Ovary (tissue), 7 donors: ENCODE measurements at regions not wholly inside any gene's neighbourhood (a gene's known extent, or its start where the extent isn't known, plus 50 kb on each side); places are given as distances from the start of the nearest gene placed in this dataset.

Experiments
- DNase-seq, 5 donors: peaks; one replicate each; pipeline ENCODE4 v3.0.0-alpha.2; 2019 to 2020
- H3K27ac ChIP-seq, 2 donors: fragments of 200-600 bp; one replicate each; pipeline versions ENCODE4 v1.5.1 to v1.8.0; 2019 to 2022
- H3K27me3 ChIP-seq: fragments of 200-600 bp; one replicate; pipeline ENCODE4 v1.8.0; 2022
- H3K36me3 ChIP-seq: fragments of 200-600 bp; sonication (generic); one replicate; pipeline ENCODE4 v1.5.1; 2019
- H3K4me1 ChIP-seq: one replicate; pipeline ENCODE4 v1.8.1; 2013; ENCODE audit warnings: mild to moderate bottlenecking, moderate library complexity; ENCODE audit not compliant: insufficient read depth
- H3K4me3 ChIP-seq: fragments of 200-600 bp; sonication (generic); one replicate; pipeline ENCODE4 v1.5.1; 2017
- H3K9me3 ChIP-seq, 2 donors: fragments of 200-600 bp in 1 of 2; sonication (generic) in 1 of 2; one replicate each; pipeline versions ENCODE4 v1.5.1 to v1.8.1; 2013 to 2019; ENCODE audit warnings: mild to moderate bottlenecking in 1 of 2, moderate library complexity in 1 of 2
- CTCF ChIP-seq, 3 donors: fragments of 450-650 bp in 2 of 3; fragments of 200-600 bp in 1 of 3; IDR thresholded peaks; one replicate each; pipeline versions ENCODE4 v1.5.1 to v1.8.0; 2016 to 2022; ENCODE audit warnings: antibody characterized with exemption in 3 of 3, mild to moderate bottlenecking in 1 of 3
- EP300 ChIP-seq: sonication (generic); formaldehyde crosslinking; IDR thresholded peaks from one replicate; pipeline ENCODE4 v1.6.1; 2017; ENCODE audit warnings: antibody characterized with exemption
- POLR2A ChIP-seq: fragments of 450-650 bp; IDR thresholded peaks from one replicate; pipeline ENCODE4 v1.6.1; 2017; ENCODE audit warnings: antibody characterized with exemption, mild to moderate bottlenecking, moderate library complexity
- WGBS, 3 donors: extraction: QIAGEN DNeasy Blood & Tissue Kit in 1 of 3; methylation state at CpG; one replicate each; pipeline versions ENCODE4 v1.1.5 to v1.1.7; 2013 to 2017; 5-methylcytosine and 5-hydroxymethylcytosine counted together
- intact Hi-C, 4 donors: fragments of 100-400 bp; cut with DNase I; formaldehyde crosslinking; loops; one replicate each; pipeline versions ENCODE4 v1.11.0 to v1.15.1; 2022 to 2023
- donor health status: DM: no; HTN: no; CAD: no; lungs with moderate emphysema.
- donor health status: DM: no; HTN: no; CAD: no.
- donor health status: Bipolar disorder and iron deficiency.
- donor health status: DM: no; HTN: no; CAD: no.
- donor health status: DM: yes; HTN: yes; CAD: no.

DNA sequence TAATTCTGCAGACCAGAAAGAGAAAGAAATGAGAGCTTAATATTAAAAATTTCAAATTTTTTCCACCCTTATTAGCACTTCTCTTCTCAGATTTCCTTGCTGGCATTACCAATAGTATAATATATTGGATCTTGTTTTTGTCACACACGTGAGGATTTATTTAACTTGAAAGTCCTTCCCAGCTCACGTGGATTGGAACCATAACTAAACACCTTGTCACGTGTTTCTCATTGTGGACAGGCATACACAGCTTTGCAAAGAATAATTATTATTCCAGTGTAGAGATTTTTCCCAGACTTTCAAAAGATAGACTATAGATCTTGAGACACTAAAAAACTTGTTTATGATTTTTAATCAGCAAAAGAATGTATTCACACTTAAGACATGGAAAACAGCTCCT, 123.8 kb upstream of the LPAR1 start:
- WGBS, 3 donors = 56 to 80% (median 77%) methylated on average over 3 of the region's 3 CpGs
- TF ChIP-seq CTCF (IDR thresholded peaks at IDR 0.05) = no peak
- TF ChIP-seq POLR2A = no peak
- no peak for TF ChIP-seq EP300
- Histone ChIP-seq H3K4me1 (no peaks in the 10 kb centered on the region), H3K36me3 (no peaks in the 10 kb centered on the region), H3K27ac (no peak overlapping the region), H3K4me3 (no peak overlapping the region), H3K9me3 (no peaks in the 10 kb centered on the region), H3K27me3 (no peaks in the 10 kb centered on the region)
- no peak for DNase-seq
- intact Hi-C loops = no loop called here

- Histone ChIP-seq H3K4me3 (no peak overlapping the region), H3K27me3 (no peaks in the 10 kb centered on the region), H3K4me1 (no peaks in the 10 kb centered on the region), H3K9me3 (no peaks in the 10 kb centered on the region), H3K27ac (no peak overlapping the region), H3K36me3 (no peaks in the 10 kb centered on the region)
- no peak for DNase-seq
- intact Hi-C loops = no loop called here
- WGBS, 3 donors = 62 to 70% (median 64%) methylated on average over 3 of the region's 3 CpGs
- TF ChIP-seq CTCF (IDR thresholded peaks at IDR 0.05) (no peak), POLR2A (no peak), EP300 (no peak)
These were observed 122.7 kb upstream of the LPAR1 start for GRCh38 chr9:111161015-111161415.

DNA sequence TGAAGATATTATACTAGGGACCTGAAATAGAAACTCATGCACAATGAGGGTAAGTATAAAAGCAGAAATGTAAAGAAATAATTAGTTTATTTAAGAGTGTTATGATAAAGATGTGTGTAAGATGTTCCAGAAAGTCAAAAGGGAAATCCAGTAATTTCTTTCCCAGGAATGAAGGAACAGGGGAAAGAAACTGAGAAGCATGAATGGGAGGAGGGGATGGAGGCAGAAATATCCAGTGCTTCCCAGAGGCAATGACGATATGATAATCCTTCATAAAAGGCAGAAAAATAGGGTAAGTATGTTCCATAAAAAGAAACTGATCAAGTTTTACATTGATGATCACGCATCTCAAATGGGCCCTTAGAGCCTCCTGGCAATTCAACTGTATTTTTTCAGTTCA, 120.7 kb upstream of the LPAR1 start:
- DNase-seq = no peak
- 89 to 95% (median 90%) methylated on average over 2 of the region's 2 CpGs for WGBS, 3 donors
- Histone ChIP-seq H3K27ac (no peak overlapping the region), H3K36me3 (no peaks in the 10 kb centered on the region), H3K4me3 (no peak overlapping the region), H3K9me3 (no peaks in the 10 kb centered on the region), H3K27me3 (no peaks in the 10 kb centered on the region), H3K4me1 (no peaks in the 10 kb centered on the region)
- intact Hi-C loops = no loop called here
- no peak for TF ChIP-seq POLR2A
- no peak for TF ChIP-seq EP300

- no peaks in the 10 kb centered on the region for H3K36me3 ChIP-seq
- H3K4me1 ChIP-seq = no peaks in the 10 kb centered on the region
- H3K9me3 ChIP-seq = no peaks in the 10 kb centered on the region
- H3K27me3 ChIP-seq = no peaks in the 10 kb centered on the region
- intact Hi-C loops = no loop called here
- WGBS, 3 donors = 55 to 59% (median 56%) methylated on average over 1 of the region's 1 CpG
- TF ChIP-seq CTCF (IDR thresholded peaks at IDR 0.05) (no peak), POLR2A (no peak), EP300 (no peak)
- no peak overlapping the region for H3K27ac ChIP-seq
- H3K4me3 ChIP-seq = no peak overlapping the region
- no peak for DNase-seq
These were observed 120.1 kb upstream of the LPAR1 start for GRCh38 chr9:111158363-111158762.

DNA sequence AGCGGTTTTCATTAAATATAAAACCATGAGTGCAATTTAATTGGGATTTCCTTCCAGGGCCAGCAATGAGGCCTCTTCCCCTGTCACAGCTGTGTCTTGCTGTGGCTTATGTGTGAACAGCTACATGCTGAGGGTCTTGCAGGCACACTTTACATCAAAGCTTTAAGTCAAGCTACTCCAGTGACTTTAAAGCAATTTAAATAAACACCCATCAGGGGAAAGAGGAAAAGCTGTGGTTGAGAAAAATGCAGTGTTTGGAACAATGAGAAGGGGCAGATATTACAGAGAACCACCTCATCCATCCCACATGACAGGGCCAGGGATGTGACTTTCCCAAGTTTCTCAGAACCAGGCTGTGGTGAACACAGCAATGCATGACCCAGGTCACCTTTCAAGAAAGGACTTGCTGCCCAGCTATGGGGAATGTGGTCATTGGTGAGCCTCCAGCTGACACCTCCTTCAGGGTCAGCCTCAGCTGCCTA, 115.9 kb upstream of the LPAR1 start:
- TF ChIP-seq EP300 (no peak), POLR2A (no peak), CTCF (IDR thresholded peaks at IDR 0.05) (no peak)
- H3K27me3 ChIP-seq = no peaks in the 10 kb centered on the region
- no peak overlapping the region for H3K27ac ChIP-seq
- no peaks in the 10 kb centered on the region for H3K36me3 ChIP-seq
- no peak overlapping the region for H3K4me3 ChIP-seq
- intact Hi-C loops = no loop called here
- no peaks in the 10 kb centered on the region for H3K9me3 ChIP-seq
- no peaks in the 10 kb centered on the region for H3K4me1 ChIP-seq
- DNase-seq = no peak
- WGBS, 3 donors = 95% methylated on average over 1 of the region's 1 CpG
